Transverse colon (tissue), 4 donors: ENCODE measurements at regions not wholly inside any gene's neighbourhood (a gene's known extent, or its start where the extent isn't known, plus 50 kb on each side); places are given as distances from the start of the nearest gene placed in this dataset.

Experiments
- CTCF ChIP-seq, 5 experiments: fragments of 200-600 bp in 3 of 5; fragments of 450-650 bp in 2 of 5; sonication (generic) in 3 of 5; IDR thresholded peaks; 1 replicate in 2 of 5; 2 replicates in 3 of 5; pipeline ENCODE4 v1.5.1; 2016 to 2017; ENCODE audit warnings: antibody characterized with exemption in 5 of 5, inconsistent platforms in 3 of 5, mild to moderate bottlenecking in 2 of 5, moderate library complexity in 1 of 5
- POLR2A ChIP-seq: fragments of 450-650 bp; IDR thresholded peaks from one replicate; pipeline ENCODE4 v1.6.1; 2016; ENCODE audit warnings: antibody characterized with exemption, mild to moderate bottlenecking, moderate library complexity
- POLR2AphosphoS5 ChIP-seq, 3 donors: sonication (generic); formaldehyde crosslinking; IDR thresholded peaks; one replicate each; pipeline ENCODE4 v1.6.1; 2016; ENCODE audit warnings: antibody characterized with exemption in 3 of 3

GRCh38 chr10:28211759-28212158 lies 91.1 kb downstream of the MPP7 start:
- TF ChIP-seq CTCF (IDR thresholded peaks at IDR 0.05) (no peak), POLR2A (no peak), POLR2AphosphoS5 (IDR thresholded peaks at IDR 0.05) (no peak)
